GM12878 (cell line): ENCODE measurements at regions not wholly inside any gene's neighbourhood (a gene's known extent, or its start where the extent isn't known, plus 50 kb on each side); places are given as distances from the start of the nearest gene placed in this dataset.

ENCODE experiments used
- ATAC-seq: fragments of 200-7000 bp; cut with Tn5 transposase; 3 replicates; pipeline ENCODE4 v1.9.1; 2020; ENCODE audit warnings: mild to moderate bottlenecking, moderate library complexity
- BruUV-seq: library from RNA; stranded (reverse); fragments of 400-500 nt; replicated peaks from 2 replicates; lab custom pipeline; 2021; lab: Mats Ljungman, UMichigan
- CTCF ChIA-PET: fragments of 300-600 bp; sonication (Branson Sonifier 250); formaldehyde crosslinking; extraction: SDS; loops from one replicate; lab custom pipeline; 2021; ENCODE audit warnings: inconsistent platforms; lab: Yijun Ruan, JAX
- POLR2A ChIA-PET: fragments of 350-600 bp; formaldehyde crosslinking; extraction: SDS; loops from one replicate; lab custom pipeline; 2021; ENCODE audit warnings: inconsistent platforms; lab: Charles Lee
- RAD21 ChIA-PET: fragments of 300-600 bp; sonication (Branson Sonifier 250); formaldehyde crosslinking; loops from one replicate; lab custom pipeline; 2023; ENCODE audit warnings: antibody characterized with exemption; ENCODE audit not compliant: unreplicated experiment; lab: Charles Lee
- SMC1A ChIA-PET: fragments of 300-600 bp; sonication (Branson Sonifier 250); formaldehyde crosslinking; loops from one replicate; lab custom pipeline; 2023; ENCODE audit not compliant: unreplicated experiment, uncharacterized antibody; lab: Charles Lee
- DNase-seq: peaks from one replicate; pipeline ENCODE4 v3.0.0-alpha.2; 2011; ENCODE audit warnings: low read depth, low spot score
- FAIRE-seq: peaks from 3 replicates; lab custom pipeline; 2011; peaks lifted over from hg19 to GRCh38; lab: Jason Lieb, UNC
- H2AFZ ChIP-seq: 2 replicates; pipeline ENCODE4 v1.6.0; 2011; ENCODE audit warnings: low read depth, low read length, control low read depth; ENCODE audit not compliant: control insufficient read depth
- H3K27ac ChIP-seq: 2 replicates; pipeline ENCODE4 v1.5.1; 2011; ENCODE audit warnings: control low read depth; ENCODE audit not compliant: control insufficient read depth, insufficient read depth
- H3K27me3 ChIP-seq, 2 experiments: replicated peaks in 1 of 2; 2 replicates each; pipeline versions ENCODE4 v1.6.0 to v1.6.1; 2011; ENCODE audit warnings: low read length in 1 of 2; ENCODE audit not compliant: control insufficient read depth in 2 of 2, insufficient read depth in 2 of 2
- H3K36me3 ChIP-seq, 2 experiments: 2 replicates each; pipeline ENCODE4 v1.5.1; 2011; ENCODE audit warnings: low read length in 1 of 2; ENCODE audit not compliant: control insufficient read depth in 2 of 2, insufficient read depth in 2 of 2
- H3K4me1 ChIP-seq: 2 replicates; pipeline ENCODE4 v1.6.1; 2011; ENCODE audit warnings: mild to moderate bottlenecking, low read length, moderate library complexity, mixed read lengths; ENCODE audit not compliant: control insufficient read depth, insufficient read depth
- H3K4me2 ChIP-seq: 2 replicates; pipeline ENCODE4 v1.6.0; 2011; ENCODE audit warnings: control low read depth; ENCODE audit not compliant: control insufficient read depth, insufficient read depth
- H3K4me3 ChIP-seq: fragments of 200-600 bp; sonication (generic); 2 replicates; pipeline ENCODE4 v1.5.1; 2016
- H3K79me2 ChIP-seq: 2 replicates; pipeline ENCODE4 v1.6.0; 2011; ENCODE audit warnings: low read length; ENCODE audit not compliant: control insufficient read depth, insufficient read depth
- H3K9ac ChIP-seq: 2 replicates; pipeline ENCODE4 v1.8.0; 2011; ENCODE audit warnings: low read length, control low read depth, mixed read lengths; ENCODE audit not compliant: control insufficient read depth, insufficient read depth
- H3K9me3 ChIP-seq: replicated peaks from 3 replicates; pipeline ENCODE4 v1.5.1; 2011; ENCODE audit warnings: mild to moderate bottlenecking, low read length; ENCODE audit not compliant: control insufficient read depth, insufficient read depth
- H4K20me1 ChIP-seq: 2 replicates; pipeline ENCODE4 v1.6.0; 2011; ENCODE audit not compliant: control insufficient read depth, insufficient read depth
- CHD1 ChIP-seq: IDR thresholded peaks from 2 replicates; pipeline ENCODE4 v1.6.1; 2012; ENCODE audit warnings: low read depth, low read length, improper control_type of control experiment
- EGR1 ChIP-seq, 2 experiments: IDR thresholded peaks; 1 replicate in 1 of 2; 2 replicates in 1 of 2; pipeline ENCODE4 v1.6.1; 2011 to 2012; ENCODE audit warnings: low read depth in 2 of 2, low read length in 2 of 2, borderline replicate concordance in 1 of 2, mild to moderate bottlenecking in 1 of 2, moderate library complexity in 1 of 2
- FOXK2 ChIP-seq: fragments of 450-650 bp; IDR thresholded peaks from 2 replicates; pipeline ENCODE4 v1.6.1; 2017; ENCODE audit warnings: mild to moderate bottlenecking, moderate library complexity
- HDAC2 ChIP-seq: fragments of 200-600 bp; sonication (generic); IDR thresholded peaks from 2 replicates; pipeline ENCODE4 v1.6.1; 2017
- KLF5 ChIP-seq: fragments of 450-650 bp; IDR thresholded peaks from 2 replicates; pipeline ENCODE4 v1.6.1; 2014; ENCODE audit warnings: mild to moderate bottlenecking; ENCODE audit not compliant: partially characterized antibody
- NFXL1 ChIP-seq: fragments of 450-650 bp; IDR thresholded peaks from 2 replicates; pipeline ENCODE4 v1.6.1; 2017; ENCODE audit warnings: antibody characterized with exemption, mild to moderate bottlenecking, borderline replicate concordance
- PAX8 ChIP-seq: fragments of 450-650 bp; IDR thresholded peaks from 2 replicates; pipeline ENCODE4 v1.6.1; 2017; ENCODE audit warnings: mild to moderate bottlenecking, moderate library complexity
- POLR2AphosphoS5 ChIP-seq: IDR thresholded peaks from 2 replicates; pipeline ENCODE4 v1.6.1; 2011; ENCODE audit warnings: mild to moderate bottlenecking, low read length, inconsistent platforms
- RAD51 ChIP-seq: fragments of 450-650 bp; IDR thresholded peaks from 2 replicates; pipeline ENCODE4 v1.6.1; 2016; ENCODE audit warnings: moderate library complexity, mild to moderate bottlenecking, inconsistent platforms
- SP1 ChIP-seq: IDR thresholded peaks from one replicate; pipeline ENCODE4 v1.6.1; 2011; ENCODE audit warnings: low read depth, low read length
- YY1 ChIP-seq: IDR thresholded peaks from 2 replicates; pipeline ENCODE4 v1.6.1; 2011; ENCODE audit warnings: low read depth, mild to moderate bottlenecking, low read length
- WGBS: methylation state at CpG from one replicate; pipeline ENCODE4 v1.1.6; 2016; ENCODE audit warnings: low lambda C conversion rate; ENCODE audit not compliant: insufficient replicate concordance, insufficient coverage; ENCODE audit errors: missing lambda C conversion rate; 5-methylcytosine and 5-hydroxymethylcytosine counted together
- in situ Hi-C: fragments of 300-500 bp; cut with MboI; formaldehyde crosslinking; loops from 9 replicates; pipeline ENCODE4 v1.14.3; 2018; ENCODE audit warnings: mixed read lengths
- intact Hi-C: fragments of 100-400 bp; cut with micrococcal nuclease; formaldehyde crosslinking; loops from one replicate; pipeline ENCODE4 v1.14.2; 2022; ENCODE audit not compliant: unreplicated experiment
- TF ChIP-seq, protein P1 (sequence below): fragments of 450-650 bp; conservative IDR thresholded peaks from 2 replicates; pipeline ENCODE4 v1.6.1; 2017; ENCODE audit warnings: mild to moderate bottlenecking, moderate library complexity
- TF ChIP-seq, protein P2 (sequence below): fragments of 150-350 bp; IDR thresholded peaks from 2 replicates; pipeline ENCODE4 v1.6.1; 2016; ENCODE audit warnings: low read depth, low read length

DNA sequence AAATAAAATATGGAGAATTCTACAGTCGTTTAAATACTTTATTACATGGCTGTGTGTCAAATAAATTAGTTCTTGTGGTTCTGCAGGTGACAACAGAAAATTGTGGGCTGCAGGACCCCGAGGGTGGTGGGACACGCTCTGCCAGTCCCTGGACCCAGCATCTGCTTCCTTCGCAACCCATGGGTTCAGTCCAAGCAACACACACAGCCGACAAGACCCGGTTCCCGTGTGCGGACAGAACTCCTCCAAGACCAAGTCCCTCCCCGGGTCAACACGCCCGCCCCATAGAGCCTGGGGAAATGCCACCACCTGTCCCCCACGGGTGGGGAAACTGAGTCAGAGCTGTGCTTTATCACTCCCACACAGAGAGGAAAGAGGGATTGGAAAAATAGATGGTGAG is 238.9 kb downstream of the BRD1 start:
- Histone ChIP-seq H3K27ac (no peak overlapping the region), H2AFZ (no peak overlapping the region), H3K4me3 (no peak overlapping the region), H3K27me3 (no peaks in the 10 kb centered on the region), H3K36me3 (no peaks in the 10 kb centered on the region; a peak in 2 of 4 replicates), H4K20me1 (no peaks in the 10 kb centered on the region), H3K4me2 (no peak overlapping the region), H3K4me1 (no peaks in the 10 kb centered on the region), H3K9ac (no peak overlapping the region), H3K79me2 (no peaks in the 10 kb centered on the region), H3K9me3 (no peaks in the 10 kb centered on the region; the same call in 2 of the 3 replicates)
- ChIA-PET RAD21 (no interaction called here), POLR2A (no interaction called here), CTCF (no interaction called here), SMC1A (no interaction called here)
- no peak for ATAC-seq
- no TSS peak for BruUV-seq
- FAIRE-seq, result no peak
- WGBS, result 80% methylated on average over 8 of the region's 12 CpGs
- intact Hi-C loops (no loop called here), in situ Hi-C loops (no loop called here)
- TF ChIP-seq PAX8 (no peak), KLF5 (no peak), NFXL1 (no peak), YY1 (no peak)
- no peak for DNase-seq

DNA sequence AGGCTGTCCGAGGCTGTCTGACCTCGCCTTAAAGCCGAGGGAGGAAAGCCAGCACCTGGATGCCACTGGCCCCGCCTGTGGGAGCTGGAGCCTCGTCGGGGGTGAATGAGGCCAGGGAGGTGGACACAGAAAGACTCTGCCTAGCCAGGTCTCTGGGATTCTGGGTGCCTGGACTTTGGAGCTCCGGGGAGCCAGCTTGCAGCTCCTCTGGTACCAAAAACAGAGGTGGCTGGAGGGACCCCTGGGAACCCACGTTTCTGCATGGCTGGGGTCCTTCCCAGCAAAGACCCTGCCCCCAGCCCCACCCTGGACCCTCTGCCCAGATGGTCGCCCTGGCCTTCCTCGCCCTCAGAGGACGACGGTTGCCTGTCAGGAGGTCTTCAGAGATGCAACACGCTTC is 239.7 kb downstream of the BRD1 start:
- no peak for ATAC-seq
- TF ChIP-seq SP1, result no peak
- TF ChIP-seq YY1, result no peak
- TF ChIP-seq, protein P1, sequence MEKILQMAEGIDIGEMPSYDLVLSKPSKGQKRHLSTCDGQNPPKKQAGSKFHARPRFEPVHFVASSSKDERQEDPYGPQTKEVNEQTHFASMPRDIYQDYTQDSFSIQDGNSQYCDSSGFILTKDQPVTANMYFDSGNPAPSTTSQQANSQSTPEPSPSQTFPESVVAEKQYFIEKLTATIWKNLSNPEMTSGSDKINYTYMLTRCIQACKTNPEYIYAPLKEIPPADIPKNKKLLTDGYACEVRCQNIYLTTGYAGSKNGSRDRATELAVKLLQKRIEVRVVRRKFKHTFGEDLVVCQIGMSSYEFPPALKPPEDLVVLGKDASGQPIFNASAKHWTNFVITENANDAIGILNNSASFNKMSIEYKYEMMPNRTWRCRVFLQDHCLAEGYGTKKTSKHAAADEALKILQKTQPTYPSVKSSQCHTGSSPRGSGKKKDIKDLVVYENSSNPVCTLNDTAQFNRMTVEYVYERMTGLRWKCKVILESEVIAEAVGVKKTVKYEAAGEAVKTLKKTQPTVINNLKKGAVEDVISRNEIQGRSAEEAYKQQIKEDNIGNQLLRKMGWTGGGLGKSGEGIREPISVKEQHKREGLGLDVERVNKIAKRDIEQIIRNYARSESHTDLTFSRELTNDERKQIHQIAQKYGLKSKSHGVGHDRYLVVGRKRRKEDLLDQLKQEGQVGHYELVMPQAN, result no peak
- no peak for TF ChIP-seq EGR1 (IDR thresholded peaks at IDR 0.05; ENCODE audit: borderline replicate concordance in 1 of 2, low read depth in 2 of 2, low read length in 2 of 2)
- no peak for TF ChIP-seq POLR2AphosphoS5
- TF ChIP-seq, protein P2, sequence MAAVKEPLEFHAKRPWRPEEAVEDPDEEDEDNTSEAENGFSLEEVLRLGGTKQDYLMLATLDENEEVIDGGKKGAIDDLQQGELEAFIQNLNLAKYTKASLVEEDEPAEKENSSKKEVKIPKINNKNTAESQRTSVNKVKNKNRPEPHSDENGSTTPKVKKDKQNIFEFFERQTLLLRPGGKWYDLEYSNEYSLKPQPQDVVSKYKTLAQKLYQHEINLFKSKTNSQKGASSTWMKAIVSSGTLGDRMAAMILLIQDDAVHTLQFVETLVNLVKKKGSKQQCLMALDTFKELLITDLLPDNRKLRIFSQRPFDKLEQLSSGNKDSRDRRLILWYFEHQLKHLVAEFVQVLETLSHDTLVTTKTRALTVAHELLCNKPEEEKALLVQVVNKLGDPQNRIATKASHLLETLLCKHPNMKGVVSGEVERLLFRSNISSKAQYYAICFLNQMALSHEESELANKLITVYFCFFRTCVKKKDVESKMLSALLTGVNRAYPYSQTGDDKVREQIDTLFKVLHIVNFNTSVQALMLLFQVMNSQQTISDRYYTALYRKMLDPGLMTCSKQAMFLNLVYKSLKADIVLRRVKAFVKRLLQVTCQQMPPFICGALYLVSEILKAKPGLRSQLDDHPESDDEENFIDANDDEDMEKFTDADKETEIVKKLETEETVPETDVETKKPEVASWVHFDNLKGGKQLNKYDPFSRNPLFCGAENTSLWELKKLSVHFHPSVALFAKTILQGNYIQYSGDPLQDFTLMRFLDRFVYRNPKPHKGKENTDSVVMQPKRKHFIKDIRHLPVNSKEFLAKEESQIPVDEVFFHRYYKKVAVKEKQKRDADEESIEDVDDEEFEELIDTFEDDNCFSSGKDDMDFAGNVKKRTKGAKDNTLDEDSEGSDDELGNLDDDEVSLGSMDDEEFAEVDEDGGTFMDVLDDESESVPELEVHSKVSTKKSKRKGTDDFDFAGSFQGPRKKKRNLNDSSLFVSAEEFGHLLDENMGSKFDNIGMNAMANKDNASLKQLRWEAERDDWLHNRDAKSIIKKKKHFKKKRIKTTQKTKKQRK, result no peak
- no peak for TF ChIP-seq CHD1
- no peak for TF ChIP-seq FOXK2
- TF ChIP-seq PAX8, result no peak
- TF ChIP-seq RAD51, result no peak
- no peak for TF ChIP-seq HDAC2

More for the DNA sequence above, 239.7 kb downstream of the BRD1 start:
- H3K4me1 ChIP-seq, result no peaks in the 10 kb centered on the region
- H3K36me3 ChIP-seq, result no peaks in the 10 kb centered on the region; a peak in 2 of 4 replicates
- RAD21 ChIA-PET, result no interaction called here
- no peak overlapping the region for H3K4me3 ChIP-seq
- intact Hi-C loops (no loop called here), in situ Hi-C loops (no loop called here)
- no peaks in the 10 kb centered on the region for H3K79me2 ChIP-seq
- no peaks in the 10 kb centered on the region for H3K27me3 ChIP-seq
- FAIRE-seq (no peak), DNase-seq (no peak)
- H3K9ac ChIP-seq, result no peak overlapping the region
- no peaks in the 10 kb centered on the region for H4K20me1 ChIP-seq
- CTCF ChIA-PET, result no interaction called here
- 58% methylated on average over 13 of the region's 13 CpGs for WGBS
- no peak overlapping the region for H2AFZ ChIP-seq
- H3K4me2 ChIP-seq, result no peak overlapping the region
- SMC1A ChIA-PET, result no interaction called here
- H3K9me3 ChIP-seq, result no peaks in the 10 kb centered on the region; the same call in 2 of the 3 replicates
- POLR2A ChIA-PET, result no interaction called here
- H3K27ac ChIP-seq, result no peak overlapping the region
- BruUV-seq, result no TSS peak
